ENCODE measurements at regions not wholly inside any gene's neighbourhood (a gene's known extent, or its start where the extent isn't known, plus 50 kb on each side); places are given as distances from the start of the nearest gene placed in this dataset.

GRCh38 chr6:146883640-146884531 is 285.1 kb downstream of the ADGB start (continued):
- TF ChIP-seq NKRF (conservative IDR thresholded peaks at IDR 0.05), result no peak
- TF ChIP-seq RAD21 (IDR thresholded peaks at IDR 0.05; ENCODE audit: insufficient read depth, low read depth, low read length), result no peak
- no peak for TF ChIP-seq IRF3 (IDR thresholded peaks at IDR 0.05)
- no peak for TF ChIP-seq EZH2 (IDR thresholded peaks at IDR 0.05; ENCODE audit: borderline replicate concordance, control insufficient read depth, low read depth, low read length)
- TF ChIP-seq TARDBP (IDR thresholded peaks at IDR 0.05; ENCODE audit: borderline replicate concordance), result no peak
- TF ChIP-seq SMAD1 (IDR thresholded peaks at IDR 0.05; ENCODE audit: low read depth, partially characterized antibody), result no peak
- TF ChIP-seq PAX5 (IDR thresholded peaks at IDR 0.05; ENCODE audit: borderline replicate concordance, low read depth, low read length), result no peak

GRCh38 chr6:146884728-146885127 is 286.0 kb downstream of the ADGB start:
- DNase-seq (ENCODE audit: low read depth, low spot score) (no peak), FAIRE-seq (no peak), ATAC-seq (peak; percentile 86)
- in situ Hi-C loops (cut with MboI) (no loop called here), intact Hi-C loops (cut with micrococcal nuclease; ENCODE audit: unreplicated experiment) (no loop called here)
- Histone ChIP-seq H3K4me1 (ENCODE audit: control insufficient read depth, insufficient read depth, low read length) (no peaks in the 10 kb centered on the region), H3K9ac (ENCODE audit: control insufficient read depth, insufficient read depth, low read length) (no peak overlapping the region), H4K20me1 (ENCODE audit: control insufficient read depth, insufficient read depth) (no peaks in the 10 kb centered on the region), H3K27ac (ENCODE audit: control insufficient read depth, insufficient read depth) (no peak overlapping the region), H2AFZ (ENCODE audit: control insufficient read depth, low read depth, low read length) (no peak overlapping the region), H3K9me3 (replicated peaks; ENCODE audit: control insufficient read depth, insufficient read depth, low read length) (no peaks in the 10 kb centered on the region), H3K4me2 (ENCODE audit: control insufficient read depth, insufficient read depth) (no peak overlapping the region), H3K79me2 (ENCODE audit: control insufficient read depth, insufficient read depth, low read length) (no peaks in the 10 kb centered on the region), H3K4me3 (no peak overlapping the region), H3K36me3 (ENCODE audit: control insufficient read depth in 2 of 2, insufficient read depth in 2 of 2, low read length in 1 of 2) (no peaks in the 10 kb centered on the region), H3K27me3 (replicated peaks in 1 of 2; ENCODE audit: control insufficient read depth in 2 of 2, insufficient read depth in 2 of 2, low read length in 1 of 2) (no peaks in the 10 kb centered on the region)
- BruUV-seq (replicated peaks), result no TSS peak
- POLR2A ChIA-PET, result interaction anchor here (1.1 kb wide), 1 partner anchor 8 kb away, joined by 3 read pairs; no protein-coding TSS in a partner anchor
- CTCF ChIA-PET, result interaction anchor here (1.5 kb wide), 1 partner anchor 9 kb away, joined by 3 read pairs; no protein-coding TSS in a partner anchor
- 14% methylated on average over 2 of the region's 2 CpGs for WGBS (ENCODE audit: insufficient coverage, insufficient replicate concordance, low lambda C conversion rate, missing lambda C conversion rate)
- SMC1A ChIA-PET (ENCODE audit: uncharacterized antibody, unreplicated experiment), result no interaction called here
- RAD21 ChIA-PET (ENCODE audit: unreplicated experiment), result no interaction called here
- no peak for TF ChIP-seq JUNB (IDR thresholded peaks at IDR 0.05)
- no peak for TF ChIP-seq ELK1 (IDR thresholded peaks at IDR 0.05; ENCODE audit: low read depth, low read length)
- TF ChIP-seq RAD51 (IDR thresholded peaks at IDR 0.05), result no peak
- no peak for TF ChIP-seq NFYB (IDR thresholded peaks at IDR 0.05; ENCODE audit: insufficient read depth, low read depth, low read length)
- no peak for TF ChIP-seq RUNX3 (IDR thresholded peaks at IDR 0.05; ENCODE audit: low read length)
- TF ChIP-seq NR2C2 (IDR thresholded peaks at IDR 0.05; ENCODE audit: borderline replicate concordance, control insufficient read depth, insufficient read length, low read depth), result no peak
- no peak for TF ChIP-seq NFXL1 (IDR thresholded peaks at IDR 0.05; ENCODE audit: borderline replicate concordance)
- TF ChIP-seq SIN3A (IDR thresholded peaks at IDR 0.05; ENCODE audit: low read depth, low read length), result no peak
- TF ChIP-seq GATAD2B (conservative IDR thresholded peaks at IDR 0.05; ENCODE audit: low read depth), result no peak
- no peak for TF ChIP-seq PML (IDR thresholded peaks at IDR 0.05; ENCODE audit: low read length)
- no peak for TF ChIP-seq IRF5 (IDR thresholded peaks at IDR 0.05; ENCODE audit: borderline replicate concordance)

All from GM12878 (cell line).